SK-N-SH (cell line): ENCODE measurements at regions not wholly inside any gene's neighbourhood (a gene's known extent, or its start where the extent isn't known, plus 50 kb on each side); places are given as distances from the start of the nearest gene placed in this dataset.

Experiments used
- CTCF ChIA-PET: fragments of 300-600, 350-600 bp; formaldehyde crosslinking; extraction: SDS; loops from one replicate; lab custom pipeline; 2021; lab: Yijun Ruan, JAX
- POLR2A ChIA-PET: fragments of 350-600 bp; sonication (Branson Sonifier 250); formaldehyde crosslinking; extraction: SDS; loops from one replicate; lab custom pipeline; 2020; ENCODE audit warnings: antibody characterized with exemption, inconsistent platforms; lab: Yijun Ruan, JAX
- DNase-seq: peaks from one replicate; pipeline ENCODE4 v3.0.0; 2012
- H2AFZ ChIP-seq: fragments of 200-600 bp; sonication (generic); 2 replicates; pipeline ENCODE4 v1.8.1; 2016; ENCODE audit warnings: antibody characterized with exemption, mild to moderate bottlenecking, low read depth
- H3F3A ChIP-seq: fragments of 200-600 bp; sonication (generic); replicated peaks from 2 replicates; pipeline ENCODE3; 2016; ENCODE audit warnings: antibody characterized with exemption, mild to moderate bottlenecking; ENCODE audit not compliant: insufficient read depth
- H3K27ac ChIP-seq, 2 experiments: fragments of 200-500 bp in 1 of 2; fragments of 200-600 bp in 1 of 2; sonication (Bioruptor generic) in 1 of 2; sonication (generic), shearing (Covaris generic) in 1 of 2; 2 replicates each; pipeline versions ENCODE4 v1.5.1 to v1.6.1; 2014 to 2016; ENCODE audit warnings: low read depth in 2 of 2, inconsistent platforms in 1 of 2, low read length in 1 of 2, mild to moderate bottlenecking in 1 of 2, mixed read lengths in 1 of 2
- H3K27me3 ChIP-seq: fragments of 200-600 bp; sonication (generic), shearing (Covaris generic); 2 replicates; pipeline ENCODE4 v1.6.1; 2016; ENCODE audit warnings: mixed run types; ENCODE audit not compliant: insufficient read depth
- H3K36me3 ChIP-seq, 2 experiments: fragments of 200-500 bp in 1 of 2; fragments of 200-600 bp in 1 of 2; sonication (Bioruptor generic) in 1 of 2; sonication (generic) in 1 of 2; replicated peaks in 1 of 2; 2 replicates each; pipeline versions ENCODE3 to v1.5.1; 2014 to 2016; ENCODE audit warnings: low read length in 1 of 2, mild to moderate bottlenecking in 1 of 2; ENCODE audit not compliant: insufficient read depth in 2 of 2, control insufficient read depth in 1 of 2
- H3K4me1 ChIP-seq, 2 experiments: fragments of 200-500 bp in 1 of 2; fragments of 200-600 bp in 1 of 2; sonication (Bioruptor generic) in 1 of 2; sonication (generic), shearing (Covaris generic) in 1 of 2; 2 replicates each; pipeline versions ENCODE4 v1.5.1 to v1.6.1; 2014 to 2016; ENCODE audit warnings: low read depth in 1 of 2, low read length in 1 of 2, mixed run types in 1 of 2; ENCODE audit not compliant: insufficient read depth in 2 of 2, control insufficient read depth in 1 of 2
- H3K4me2 ChIP-seq: fragments of 200-600 bp; sonication (generic), shearing (Covaris generic); 2 replicates; pipeline ENCODE4 v1.6.1; 2017; ENCODE audit warnings: mixed run types
- H3K4me3 ChIP-seq, 2 experiments: fragments of 200-500 bp in 1 of 2; fragments of 200-600 bp in 1 of 2; sonication (Bioruptor generic) in 1 of 2; sonication (generic), shearing (Covaris generic) in 1 of 2; 2 replicates each; pipeline versions ENCODE4 v1.5.1 to v1.8.1; 2014 to 2016; ENCODE audit warnings: low read depth in 2 of 2, inconsistent platforms in 1 of 2, low read length in 1 of 2, mild to moderate bottlenecking in 1 of 2, mixed read lengths in 1 of 2, moderate library complexity in 1 of 2
- H3K79me2 ChIP-seq: fragments of 200-600 bp; sonication (generic); 2 replicates; pipeline ENCODE4 v1.8.1; 2017; ENCODE audit warnings: mild to moderate bottlenecking; ENCODE audit not compliant: insufficient read depth
- H3K9ac ChIP-seq: fragments of 200-600 bp; sonication (generic); 2 replicates; pipeline ENCODE4 v1.6.1; 2017; ENCODE audit warnings: mixed run types
- H3K9me2 ChIP-seq: fragments of 200-600 bp; sonication (generic); 2 replicates; pipeline ENCODE4 v1.6.1; 2017; ENCODE audit warnings: mixed run types
- H3K9me3 ChIP-seq: fragments of 200-600 bp; sonication (generic); 2 replicates; pipeline ENCODE4 v1.6.1; 2017; ENCODE audit warnings: mixed run types, mild to moderate bottlenecking, moderate library complexity
- H4K20me1 ChIP-seq: fragments of 200-600 bp; sonication (generic); 2 replicates; pipeline ENCODE4 v1.6.1; 2017; ENCODE audit warnings: mild to moderate bottlenecking, mixed run types; ENCODE audit not compliant: insufficient read depth
- CHD2 ChIP-seq: fragments of 150-350 bp; IDR thresholded peaks from 2 replicates; pipeline ENCODE4 v1.6.1; 2018; ENCODE audit warnings: low read length; ENCODE audit not compliant: partially characterized antibody
- JUND ChIP-seq: IDR thresholded peaks from 2 replicates; pipeline ENCODE4 v1.4.0; 2012
- NFIC ChIP-seq: IDR thresholded peaks from 2 replicates; pipeline ENCODE4 v1.4.0; 2012; ENCODE audit warnings: borderline replicate concordance
- SMC3 ChIP-seq: IDR thresholded peaks from 2 replicates; pipeline ENCODE4 v1.6.1; 2012; ENCODE audit warnings: low read depth, low read length, improper control_type of control experiment
- TCF12 ChIP-seq: IDR thresholded peaks from 2 replicates; pipeline ENCODE4 v1.4.0; 2012
- WGBS: methylation state at CpG from one replicate; pipeline ENCODE4 v1.1.6; 2017; ENCODE audit warnings: low lambda C conversion rate; 5-methylcytosine and 5-hydroxymethylcytosine counted together
- TF ChIP-seq, protein P1 (sequence below): IDR thresholded peaks from 2 replicates; pipeline ENCODE4 v1.4.0; 2012; ENCODE audit warnings: low read depth
- TF ChIP-seq, protein P2 (sequence below): fragments of 200-600 bp; sonication (generic); IDR thresholded peaks from 2 replicates; pipeline ENCODE4 v1.6.1; 2017; ENCODE audit warnings: antibody characterized with exemption, mild to moderate bottlenecking, moderate library complexity
- TF ChIP-seq, protein P3 (sequence below): IDR thresholded peaks from 2 replicates; pipeline ENCODE4 v1.6.1; 2012; ENCODE audit warnings: mild to moderate bottlenecking, low read depth, low read length, moderate library complexity
- TF ChIP-seq, protein P4 (sequence below): IDR thresholded peaks from 2 replicates; pipeline ENCODE4; 2012

GRCh38 chr13:33435207-33435606 is 149.7 kb upstream of the STARD13 start:
- POLR2A ChIA-PET = no interaction called here
- 89% methylated on average over 2 of the region's 2 CpGs for WGBS
- H3K27me3 ChIP-seq = no peaks in the 10 kb centered on the region

GRCh38 chr13:33438918-33439317 is 153.4 kb upstream of the STARD13 start:
- H3K4me1 ChIP-seq = no peaks in the 10 kb centered on the region
- H3K27ac ChIP-seq = no peak overlapping the region
- H3K9me3 ChIP-seq = no peaks in the 10 kb centered on the region
- no peaks in the 10 kb centered on the region for H3K36me3 ChIP-seq
- no peaks in the 10 kb centered on the region for H4K20me1 ChIP-seq
- POLR2A ChIA-PET = interaction anchor here (0.6 kb wide), 1 partner anchor 38 kb away, joined by 3 read pairs; no protein-coding TSS in a partner anchor
- H3K4me2 ChIP-seq = no peak overlapping the region
- no peak overlapping the region for H2AFZ ChIP-seq
- no peak overlapping the region for H3K4me3 ChIP-seq
- H3F3A ChIP-seq = no peaks in the 10 kb centered on the region
- CTCF ChIA-PET = no interaction called here
- H3K27me3 ChIP-seq = no peaks in the 10 kb centered on the region
- H3K9me2 ChIP-seq = no peaks in the 10 kb centered on the region
- WGBS = 92% methylated on average over 2 of the region's 2 CpGs
- no peak for DNase-seq
- TF ChIP-seq, protein P1, sequence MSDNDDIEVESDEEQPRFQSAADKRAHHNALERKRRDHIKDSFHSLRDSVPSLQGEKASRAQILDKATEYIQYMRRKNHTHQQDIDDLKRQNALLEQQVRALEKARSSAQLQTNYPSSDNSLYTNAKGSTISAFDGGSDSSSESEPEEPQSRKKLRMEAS = no peak
- TF ChIP-seq, protein P2, sequence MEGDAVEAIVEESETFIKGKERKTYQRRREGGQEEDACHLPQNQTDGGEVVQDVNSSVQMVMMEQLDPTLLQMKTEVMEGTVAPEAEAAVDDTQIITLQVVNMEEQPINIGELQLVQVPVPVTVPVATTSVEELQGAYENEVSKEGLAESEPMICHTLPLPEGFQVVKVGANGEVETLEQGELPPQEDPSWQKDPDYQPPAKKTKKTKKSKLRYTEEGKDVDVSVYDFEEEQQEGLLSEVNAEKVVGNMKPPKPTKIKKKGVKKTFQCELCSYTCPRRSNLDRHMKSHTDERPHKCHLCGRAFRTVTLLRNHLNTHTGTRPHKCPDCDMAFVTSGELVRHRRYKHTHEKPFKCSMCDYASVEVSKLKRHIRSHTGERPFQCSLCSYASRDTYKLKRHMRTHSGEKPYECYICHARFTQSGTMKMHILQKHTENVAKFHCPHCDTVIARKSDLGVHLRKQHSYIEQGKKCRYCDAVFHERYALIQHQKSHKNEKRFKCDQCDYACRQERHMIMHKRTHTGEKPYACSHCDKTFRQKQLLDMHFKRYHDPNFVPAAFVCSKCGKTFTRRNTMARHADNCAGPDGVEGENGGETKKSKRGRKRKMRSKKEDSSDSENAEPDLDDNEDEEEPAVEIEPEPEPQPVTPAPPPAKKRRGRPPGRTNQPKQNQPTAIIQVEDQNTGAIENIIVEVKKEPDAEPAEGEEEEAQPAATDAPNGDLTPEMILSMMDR = no peak
- TF ChIP-seq JUND (no peak), NFIC (no peak), CHD2 (no peak)
- TF ChIP-seq, protein P3, sequence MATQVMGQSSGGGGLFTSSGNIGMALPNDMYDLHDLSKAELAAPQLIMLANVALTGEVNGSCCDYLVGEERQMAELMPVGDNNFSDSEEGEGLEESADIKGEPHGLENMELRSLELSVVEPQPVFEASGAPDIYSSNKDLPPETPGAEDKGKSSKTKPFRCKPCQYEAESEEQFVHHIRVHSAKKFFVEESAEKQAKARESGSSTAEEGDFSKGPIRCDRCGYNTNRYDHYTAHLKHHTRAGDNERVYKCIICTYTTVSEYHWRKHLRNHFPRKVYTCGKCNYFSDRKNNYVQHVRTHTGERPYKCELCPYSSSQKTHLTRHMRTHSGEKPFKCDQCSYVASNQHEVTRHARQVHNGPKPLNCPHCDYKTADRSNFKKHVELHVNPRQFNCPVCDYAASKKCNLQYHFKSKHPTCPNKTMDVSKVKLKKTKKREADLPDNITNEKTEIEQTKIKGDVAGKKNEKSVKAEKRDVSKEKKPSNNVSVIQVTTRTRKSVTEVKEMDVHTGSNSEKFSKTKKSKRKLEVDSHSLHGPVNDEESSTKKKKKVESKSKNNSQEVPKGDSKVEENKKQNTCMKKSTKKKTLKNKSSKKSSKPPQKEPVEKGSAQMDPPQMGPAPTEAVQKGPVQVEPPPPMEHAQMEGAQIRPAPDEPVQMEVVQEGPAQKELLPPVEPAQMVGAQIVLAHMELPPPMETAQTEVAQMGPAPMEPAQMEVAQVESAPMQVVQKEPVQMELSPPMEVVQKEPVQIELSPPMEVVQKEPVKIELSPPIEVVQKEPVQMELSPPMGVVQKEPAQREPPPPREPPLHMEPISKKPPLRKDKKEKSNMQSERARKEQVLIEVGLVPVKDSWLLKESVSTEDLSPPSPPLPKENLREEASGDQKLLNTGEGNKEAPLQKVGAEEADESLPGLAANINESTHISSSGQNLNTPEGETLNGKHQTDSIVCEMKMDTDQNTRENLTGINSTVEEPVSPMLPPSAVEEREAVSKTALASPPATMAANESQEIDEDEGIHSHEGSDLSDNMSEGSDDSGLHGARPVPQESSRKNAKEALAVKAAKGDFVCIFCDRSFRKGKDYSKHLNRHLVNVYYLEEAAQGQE = no peak
- TF ChIP-seq, protein P4, sequence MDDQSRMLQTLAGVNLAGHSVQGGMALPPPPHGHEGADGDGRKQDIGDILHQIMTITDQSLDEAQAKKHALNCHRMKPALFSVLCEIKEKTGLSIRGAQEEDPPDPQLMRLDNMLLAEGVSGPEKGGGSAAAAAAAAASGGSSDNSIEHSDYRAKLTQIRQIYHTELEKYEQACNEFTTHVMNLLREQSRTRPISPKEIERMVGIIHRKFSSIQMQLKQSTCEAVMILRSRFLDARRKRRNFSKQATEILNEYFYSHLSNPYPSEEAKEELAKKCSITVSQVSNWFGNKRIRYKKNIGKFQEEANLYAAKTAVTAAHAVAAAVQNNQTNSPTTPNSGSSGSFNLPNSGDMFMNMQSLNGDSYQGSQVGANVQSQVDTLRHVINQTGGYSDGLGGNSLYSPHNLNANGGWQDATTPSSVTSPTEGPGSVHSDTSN = no peak
- no peaks in the 10 kb centered on the region for H3K79me2 ChIP-seq
- H3K9ac ChIP-seq = no peak overlapping the region

More at GRCh38 chr13:33435207-33435606, 149.7 kb upstream of the STARD13 start:
- Histone ChIP-seq H3K79me2 (no peaks in the 10 kb centered on the region), H3K4me1 (no peaks in the 10 kb centered on the region), H3K9ac (no peak overlapping the region), H3F3A (no peaks in the 10 kb centered on the region), H3K9me3 (no peaks in the 10 kb centered on the region), H3K4me2 (no peak overlapping the region), H4K20me1 (no peaks in the 10 kb centered on the region), H3K36me3 (no peaks in the 10 kb centered on the region), H3K4me3 (no peak overlapping the region), H3K9me2 (no peaks in the 10 kb centered on the region), H3K27ac (no peak overlapping the region), H2AFZ (no peak overlapping the region)
- no peak for DNase-seq
- TF ChIP-seq TCF12 (no peak), SMC3 (no peak)
- TF ChIP-seq, protein P4 = no peak
- CTCF ChIA-PET = interaction anchor here (1.1 kb wide), 1 partner anchor 11 kb away, joined by 3 read pairs; no protein-coding TSS in a partner anchor
